Esophagus squamous epithelium (tissue), 5 donors: ENCODE measurements at regions not wholly inside any gene's neighbourhood (a gene's known extent, or its start where the extent isn't known, plus 50 kb on each side); places are given as distances from the start of the nearest gene placed in this dataset.

Experiments used
- DNase-seq: peaks from one replicate; lab custom pipeline; 2025; lab: John Stamatoyannopoulos, UW
- H3K27ac ChIP-seq, 4 donors: fragments of 200-600 bp; sonication (generic); one replicate each; pipeline ENCODE4 v1.5.1; 2016 to 2019; ENCODE audit warnings: mild to moderate bottlenecking in 1 of 4
- H3K27me3 ChIP-seq, 4 donors: fragments of 200-600 bp; sonication (generic); 1 replicate in 3 of 4; 2 replicates in 1 of 4; pipeline versions ENCODE4 v1.5.1 to v1.6.0; 2017 to 2021; ENCODE audit warnings: antibody characterized with exemption in 1 of 4
- H3K36me3 ChIP-seq, 3 donors: fragments of 200-600 bp; sonication (generic); one replicate each; pipeline ENCODE4 v1.5.1; 2016 to 2019
- H3K4me1 ChIP-seq, 3 donors: fragments of 200-600 bp; sonication (generic); one replicate each; pipeline ENCODE4 v1.5.1; 2017 to 2019
- H3K4me3 ChIP-seq, 4 donors: fragments of 200-600 bp; sonication (generic); 1 replicate in 3 of 4; 2 replicates in 1 of 4; pipeline ENCODE4 v1.5.1; 2016 to 2019; ENCODE audit warnings: mild to moderate bottlenecking in 2 of 4, moderate library complexity in 1 of 4
- H3K9me3 ChIP-seq, 3 donors: fragments of 200-600 bp; sonication (generic); one replicate each; pipeline ENCODE4 v1.5.1; 2016 to 2019
- POLR2A ChIP-seq, 4 donors: fragments of 450-650 bp; IDR thresholded peaks; one replicate each; pipeline ENCODE4 v1.6.1; 2017; ENCODE audit warnings: antibody characterized with exemption in 4 of 4, mild to moderate bottlenecking in 4 of 4, moderate library complexity in 3 of 4
- WGBS, 2 donors: methylation state at CpG; one replicate each; pipeline ENCODE4 v1.1.5; 2018; 5-methylcytosine and 5-hydroxymethylcytosine counted together
- intact Hi-C: fragments of 100-400 bp; cut with DNase I; formaldehyde crosslinking; loops from one replicate; pipeline ENCODE4 v1.15.0; 2022
- TF ChIP-seq, protein P1 (sequence below), 6 experiments: fragments of 450-650 bp in 4 of 6; fragments of 200-600 bp in 2 of 6; sonication (generic) in 2 of 6; IDR thresholded peaks; one replicate each; pipeline ENCODE4 v1.5.1; 2016 to 2019; ENCODE audit warnings: antibody characterized with exemption in 6 of 6, mild to moderate bottlenecking in 4 of 6, moderate library complexity in 4 of 6
- donor health status: DM: yes; HTN: yes; CAD: no.

DNA sequence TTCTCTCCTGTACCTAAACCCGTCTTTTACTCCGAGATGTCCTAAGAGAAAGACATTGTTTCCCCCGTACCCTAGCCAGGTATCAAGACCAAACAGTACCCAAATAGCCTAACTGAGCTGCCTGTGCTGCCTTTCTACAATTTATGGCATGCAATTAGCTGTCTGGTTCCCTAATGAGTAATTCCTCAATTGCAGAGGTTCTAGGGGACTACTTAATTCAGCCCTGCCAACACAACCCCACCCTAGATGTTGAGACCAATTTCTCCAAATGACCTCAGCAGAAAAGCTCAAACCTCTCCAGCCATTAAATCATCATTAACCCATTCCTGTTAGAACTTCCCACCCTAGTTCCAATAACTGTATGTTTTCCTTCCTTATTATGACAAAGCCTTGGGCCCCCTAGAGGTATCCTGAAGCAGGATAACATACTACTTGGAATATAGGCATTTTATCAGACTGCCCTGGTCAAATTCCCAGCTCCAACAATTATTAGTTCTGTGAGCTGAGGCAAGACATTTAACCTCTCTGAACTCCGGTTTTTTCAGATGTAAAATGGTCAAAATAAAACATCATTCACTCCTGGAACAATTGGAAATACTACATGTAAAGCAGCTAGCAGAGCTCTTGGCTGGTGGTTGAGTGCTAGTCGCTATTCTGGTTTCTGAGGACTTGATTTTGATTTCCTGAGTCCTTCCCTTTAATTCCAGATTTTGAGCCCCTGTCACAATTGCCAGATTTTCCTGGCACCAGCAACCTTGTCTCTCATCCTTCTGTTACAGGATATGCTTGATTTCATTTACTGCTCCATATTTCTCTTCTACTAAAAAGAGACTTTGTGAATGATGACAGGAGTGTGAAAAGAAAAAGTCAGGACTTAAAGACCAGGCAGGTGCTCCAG is 244.6 kb upstream of the TENM3 start:
- no peak overlapping the region for H3K4me3 ChIP-seq
- no peak for TF ChIP-seq POLR2A (IDR thresholded peaks at IDR 0.05)
- TF ChIP-seq, protein P1, sequence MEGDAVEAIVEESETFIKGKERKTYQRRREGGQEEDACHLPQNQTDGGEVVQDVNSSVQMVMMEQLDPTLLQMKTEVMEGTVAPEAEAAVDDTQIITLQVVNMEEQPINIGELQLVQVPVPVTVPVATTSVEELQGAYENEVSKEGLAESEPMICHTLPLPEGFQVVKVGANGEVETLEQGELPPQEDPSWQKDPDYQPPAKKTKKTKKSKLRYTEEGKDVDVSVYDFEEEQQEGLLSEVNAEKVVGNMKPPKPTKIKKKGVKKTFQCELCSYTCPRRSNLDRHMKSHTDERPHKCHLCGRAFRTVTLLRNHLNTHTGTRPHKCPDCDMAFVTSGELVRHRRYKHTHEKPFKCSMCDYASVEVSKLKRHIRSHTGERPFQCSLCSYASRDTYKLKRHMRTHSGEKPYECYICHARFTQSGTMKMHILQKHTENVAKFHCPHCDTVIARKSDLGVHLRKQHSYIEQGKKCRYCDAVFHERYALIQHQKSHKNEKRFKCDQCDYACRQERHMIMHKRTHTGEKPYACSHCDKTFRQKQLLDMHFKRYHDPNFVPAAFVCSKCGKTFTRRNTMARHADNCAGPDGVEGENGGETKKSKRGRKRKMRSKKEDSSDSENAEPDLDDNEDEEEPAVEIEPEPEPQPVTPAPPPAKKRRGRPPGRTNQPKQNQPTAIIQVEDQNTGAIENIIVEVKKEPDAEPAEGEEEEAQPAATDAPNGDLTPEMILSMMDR (IDR thresholded peaks at IDR 0.05) = no peak
- intact Hi-C loops = no loop called here
- no peak overlapping the region for H3K27ac ChIP-seq
- H3K36me3 ChIP-seq = no peaks in the 10 kb centered on the region
- no peaks in the 10 kb centered on the region for H3K9me3 ChIP-seq
- 69 to 75% methylated on average over 5 of the region's 5 CpGs for whole genome bisulfite sequencing, 2 donors
- H3K4me1 ChIP-seq = no peaks in the 10 kb centered on the region
- H3K27me3 ChIP-seq = no peaks in the 10 kb centered on the region
- no peak for DNase-seq

- intact Hi-C loops = no loop called here
- no peaks in the 10 kb centered on the region for H3K4me1 ChIP-seq
- H3K4me3 ChIP-seq = no peak overlapping the region
- no peak for TF ChIP-seq POLR2A (IDR thresholded peaks at IDR 0.05)
- TF ChIP-seq, protein P1 (IDR thresholded peaks at IDR 0.05) = no peak
- H3K27me3 ChIP-seq = no peaks in the 10 kb centered on the region
- no peaks in the 10 kb centered on the region for H3K36me3 ChIP-seq
- DNase-seq = no peak
- no peak overlapping the region for H3K27ac ChIP-seq
- H3K9me3 ChIP-seq = no peaks in the 10 kb centered on the region
- 83% methylated on average over 6 of the region's 6 CpGs for WGBS, 2 donors
Observed at GRCh38 chr4:182000077-182000476, 243.1 kb upstream of the TENM3 start.

DNA sequence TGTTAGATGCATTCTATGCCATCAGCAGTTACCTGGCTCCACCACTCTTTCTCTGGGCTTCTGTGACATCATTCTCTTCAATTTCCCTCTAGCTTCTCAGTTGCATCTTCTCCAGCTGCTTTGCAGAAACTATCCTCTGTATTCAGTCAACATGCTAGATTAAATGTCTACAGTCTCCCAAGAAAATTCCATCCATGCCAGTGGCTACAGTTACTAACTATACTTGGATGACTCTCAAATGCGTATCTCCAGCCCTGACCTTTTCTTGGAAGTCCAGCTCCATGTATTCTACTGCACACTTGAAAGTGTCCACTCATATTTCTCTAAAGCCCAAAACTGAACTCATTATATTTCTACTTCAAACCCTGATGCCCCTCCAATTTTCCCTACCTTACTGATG is 232.3 kb upstream of the TENM3 start:
- intact Hi-C loops = no loop called here
- 89 to 95% methylated on average over 1 of the region's 1 CpG for WGBS, 2 donors
- TF ChIP-seq, protein P1 (IDR thresholded peaks at IDR 0.05) = no peak
- TF ChIP-seq POLR2A (IDR thresholded peaks at IDR 0.05) = no peak

DNA sequence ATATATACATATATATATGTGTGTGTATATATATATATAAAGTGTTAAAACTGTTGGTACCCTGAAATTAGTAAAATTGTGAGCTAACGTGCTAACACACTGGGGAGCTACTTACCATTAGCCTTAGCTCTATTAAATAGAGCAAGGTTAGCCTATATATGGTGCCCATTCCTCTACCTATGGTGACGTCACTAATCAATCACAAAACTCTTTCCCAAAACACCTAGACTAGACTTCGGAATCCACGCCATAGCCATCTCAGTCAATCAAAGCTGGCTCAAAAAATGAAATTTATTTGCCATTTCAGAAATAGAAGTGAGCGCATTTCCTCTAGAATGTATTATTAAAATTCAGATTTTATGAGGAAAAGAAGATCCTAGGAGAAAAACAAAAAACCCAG is 229.0 kb upstream of the TENM3 start:
- DNase-seq = no peak
- no peak overlapping the region for H3K27ac ChIP-seq
- no peaks in the 10 kb centered on the region for H3K4me1 ChIP-seq
- intact Hi-C loops = no loop called here
- no peaks in the 10 kb centered on the region for H3K27me3 ChIP-seq
- TF ChIP-seq, protein P1 (IDR thresholded peaks at IDR 0.05) = no peak
- TF ChIP-seq POLR2A (IDR thresholded peaks at IDR 0.05) = no peak
- H3K9me3 ChIP-seq = no peaks in the 10 kb centered on the region
- 82 to 95% methylated on average over 5 of the region's 5 CpGs for WGBS, 2 donors
- H3K36me3 ChIP-seq = no peaks in the 10 kb centered on the region
- H3K4me3 ChIP-seq = no peak overlapping the region

More for the DNA sequence above, 232.3 kb upstream of the TENM3 start:
- H3K9me3 ChIP-seq = no peaks in the 10 kb centered on the region
- no peaks in the 10 kb centered on the region for H3K27me3 ChIP-seq
- H3K36me3 ChIP-seq = no peaks in the 10 kb centered on the region
- no peak for DNase-seq
- no peaks in the 10 kb centered on the region for H3K4me1 ChIP-seq
- no peak overlapping the region for H3K4me3 ChIP-seq
- no peak overlapping the region for H3K27ac ChIP-seq

- no peaks in the 10 kb centered on the region for H3K36me3 ChIP-seq
- no peaks in the 10 kb centered on the region for H3K9me3 ChIP-seq
- 84 to 88% methylated on average over 11 of the region's 11 CpGs for WGBS, 2 donors
- H3K27me3 ChIP-seq = no peaks in the 10 kb centered on the region
- H3K4me3 ChIP-seq = no peak overlapping the region
- H3K4me1 ChIP-seq = no peaks in the 10 kb centered on the region
- H3K27ac ChIP-seq = no peak overlapping the region
- no peak for DNase-seq
- no peak for TF ChIP-seq POLR2A (IDR thresholded peaks at IDR 0.05)
- TF ChIP-seq, protein P1 (IDR thresholded peaks at IDR 0.05) = no peak
- intact Hi-C loops = no loop called here
Observed at GRCh38 chr4:182015014-182015413, 228.2 kb upstream of the TENM3 start.
